ENCODE measurements at regions not wholly inside any gene's neighbourhood (a gene's known extent, or its start where the extent isn't known, plus 50 kb on each side); places are given as distances from the start of the nearest gene placed in this dataset.

DNA sequence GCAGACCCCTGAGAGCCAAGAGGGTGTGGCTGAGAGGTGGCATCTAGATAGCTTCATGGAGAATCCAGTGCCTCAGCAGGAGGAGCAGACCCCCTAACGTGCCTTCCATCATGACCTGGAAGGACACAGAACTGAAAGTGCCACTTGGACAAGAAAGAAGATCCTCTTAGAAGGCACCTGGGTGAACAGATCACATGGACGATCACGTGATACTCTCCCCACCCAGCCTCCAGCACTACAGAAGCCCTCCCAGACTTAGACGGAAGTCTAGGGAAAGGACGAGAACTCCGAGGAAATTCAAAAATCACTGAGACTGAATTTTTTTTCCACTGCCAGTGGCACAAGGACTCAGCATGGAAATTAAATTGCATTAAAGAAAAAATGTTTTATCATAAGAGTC lies 113.4 kb downstream of the MRM1 start:
- TF ChIP-seq, protein P1, sequence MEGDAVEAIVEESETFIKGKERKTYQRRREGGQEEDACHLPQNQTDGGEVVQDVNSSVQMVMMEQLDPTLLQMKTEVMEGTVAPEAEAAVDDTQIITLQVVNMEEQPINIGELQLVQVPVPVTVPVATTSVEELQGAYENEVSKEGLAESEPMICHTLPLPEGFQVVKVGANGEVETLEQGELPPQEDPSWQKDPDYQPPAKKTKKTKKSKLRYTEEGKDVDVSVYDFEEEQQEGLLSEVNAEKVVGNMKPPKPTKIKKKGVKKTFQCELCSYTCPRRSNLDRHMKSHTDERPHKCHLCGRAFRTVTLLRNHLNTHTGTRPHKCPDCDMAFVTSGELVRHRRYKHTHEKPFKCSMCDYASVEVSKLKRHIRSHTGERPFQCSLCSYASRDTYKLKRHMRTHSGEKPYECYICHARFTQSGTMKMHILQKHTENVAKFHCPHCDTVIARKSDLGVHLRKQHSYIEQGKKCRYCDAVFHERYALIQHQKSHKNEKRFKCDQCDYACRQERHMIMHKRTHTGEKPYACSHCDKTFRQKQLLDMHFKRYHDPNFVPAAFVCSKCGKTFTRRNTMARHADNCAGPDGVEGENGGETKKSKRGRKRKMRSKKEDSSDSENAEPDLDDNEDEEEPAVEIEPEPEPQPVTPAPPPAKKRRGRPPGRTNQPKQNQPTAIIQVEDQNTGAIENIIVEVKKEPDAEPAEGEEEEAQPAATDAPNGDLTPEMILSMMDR (conservative IDR thresholded peaks at IDR 0.05; ENCODE audit: low read depth, low read length), result no peak
- TF ChIP-seq EZH2 (IDR thresholded peaks at IDR 0.05; ENCODE audit: low read length, unreplicated experiment), result no peak
